Pancreas (tissue), 10 donors: ENCODE measurements at regions not wholly inside any gene's neighbourhood (a gene's known extent, or its start where the extent isn't known, plus 50 kb on each side); places are given as distances from the start of the nearest gene placed in this dataset.

Experiments
- ATAC-seq, 4 donors: fragments of 200-7000 bp; cut with Tn5 transposase; one replicate each; pipeline versions ENCODE4 v1.8.0 to v1.9.1; 2020; ENCODE audit warnings: mild to moderate bottlenecking in 4 of 4, moderate library complexity in 4 of 4
- DNase-seq, 6 donors: peaks; one replicate each; pipeline ENCODE4 v3.0.0-alpha.2; 2020
- FAIRE-seq: peaks from 2 replicates; lab custom pipeline; 2012; peaks lifted over from hg19 to GRCh38; lab: Jason Lieb, UNC
- H3K27ac ChIP-seq, 4 donors: fragments of 200-600 bp; sonication (generic); 1 replicate in 3 of 4; 2 replicates in 1 of 4; pipeline versions ENCODE4 v1.5.0 to v1.8.0; 2020
- H3K27me3 ChIP-seq, 4 donors: fragments of 200-600 bp; one replicate each; pipeline ENCODE4 v1.8.0; 2021
- H3K36me3 ChIP-seq, 3 donors: fragments of 200-600 bp; sonication (generic) in 1 of 3; one replicate each; pipeline versions ENCODE4 v1.5.0 to v1.8.0; 2020 to 2021
- H3K4me1 ChIP-seq, 3 donors: fragments of 200-600 bp; one replicate each; pipeline ENCODE4 v1.8.0; 2021
- H3K4me3 ChIP-seq, 4 donors: fragments of 200-600 bp; sonication (generic) in 2 of 4; one replicate each; pipeline versions ENCODE4 v1.5.0 to v1.8.0; 2020 to 2021
- H3K9me3 ChIP-seq, 4 donors: fragments of 200-600 bp; one replicate each; pipeline ENCODE4 v1.8.0; 2021
- CTCF ChIP-seq, 4 donors: fragments of 200-600 bp; sonication (generic) in 3 of 4; IDR thresholded peaks; one replicate each; pipeline versions ENCODE4 v1.5.0 to v1.8.0; 2021; ENCODE audit warnings: antibody characterized with exemption in 4 of 4
- WGBS, 2 donors: extraction: QIAGEN DNeasy Blood & Tissue Kit; methylation state at CpG; one replicate each; pipeline ENCODE4 v1.1.7; 2013; 5-methylcytosine and 5-hydroxymethylcytosine counted together
- intact Hi-C, 3 donors: fragments of 100-400 bp; cut with DNase I; formaldehyde crosslinking; loops; one replicate each; pipeline versions ENCODE4 v1.11.1 to v1.14.2; 2022
- donor health status: healthy with polysubstance abuse.
- donor health status: DM: no; HTN: no; CAD: no; lungs with moderate emphysema.
- donor health status: DM: no; HTN: no; CAD: no.
- donor health status: control.
- donor health status: control.
- donor health status: Bipolar disorder and iron deficiency.
- donor health status: DM: yes; HTN: yes; CAD: no.
- donor health status: DM: no; HTN: no; CAD: no.
- donor health status: DM: no; HTN: no; CAD: no.
- donor health status: DM: yes; HTN: yes; CAD: no.

GRCh38 chr2:120949027-120949956 is 213.6 kb downstream of the GLI2 start:
- FAIRE-seq (no peak), ATAC-seq (peak; percentile 69 to 91 (median 84)), DNase-seq (peak in 4 of 6 donors; percentile 59 to 78 (median 70))
- peak in 1 of 4 donors; percentile 19 for TF ChIP-seq CTCF (IDR thresholded peaks at IDR 0.05)
- H3K27ac ChIP-seq = no peak overlapping the region
- H3K9me3 ChIP-seq = no peaks in the 10 kb centered on the region
- H3K4me3 ChIP-seq = no peak overlapping the region
- H3K36me3 ChIP-seq = no peaks in the 10 kb centered on the region
- WGBS, 2 donors = 55 to 61% methylated on average over 12 of the region's 12 CpGs
- H3K4me1 ChIP-seq = peaks cover 0 to 3% (median 0%) of the 10 kb centered on the region in 3 donors
- intact Hi-C loops = no loop called here
- H3K27me3 ChIP-seq = no peaks in the 10 kb centered on the region

- TF ChIP-seq CTCF (IDR thresholded peaks at IDR 0.05) = no peak
- Histone ChIP-seq H3K36me3 (no peaks in the 10 kb centered on the region), H3K4me3 (no peak overlapping the region), H3K4me1 (peaks cover 0 to 3% (median 0%) of the 10 kb centered on the region in 3 donors), H3K27me3 (no peaks in the 10 kb centered on the region), H3K9me3 (no peaks in the 10 kb centered on the region), H3K27ac (no peak overlapping the region)
- WGBS, 2 donors = 75 to 82% methylated on average over 7 of the region's 7 CpGs
- ATAC-seq (no peak), FAIRE-seq (no peak), DNase-seq (no peak)
- intact Hi-C loops = no loop called here
Observed at GRCh38 chr2:120949957-120950590, 214.4 kb downstream of the GLI2 start.

GRCh38 chr2:120951693-120952092 is 216.0 kb downstream of the GLI2 start:
- DNase-seq = no peak

GRCh38 chr2:120952318-120952717 is 216.7 kb downstream of the GLI2 start:
- ATAC-seq = no peak

More at GRCh38 chr2:120951693-120952092, 216.0 kb downstream of the GLI2 start:
- Histone ChIP-seq H3K4me3 (no peak overlapping the region), H3K27ac (no peak overlapping the region), H3K4me1 (peaks cover 0 to 3% (median 0%) of the 10 kb centered on the region in 3 donors), H3K36me3 (no peaks in the 10 kb centered on the region), H3K9me3 (no peaks in the 10 kb centered on the region), H3K27me3 (no peaks in the 10 kb centered on the region)
- intact Hi-C loops = no loop called here
- TF ChIP-seq CTCF (IDR thresholded peaks at IDR 0.05) = no peak
- ATAC-seq = no peak
- no peak for FAIRE-seq
- 74 to 75% methylated on average over 6 of the region's 6 CpGs for WGBS, 2 donors

More at GRCh38 chr2:120952318-120952717, 216.7 kb downstream of the GLI2 start:
- H3K36me3 ChIP-seq = no peaks in the 10 kb centered on the region
- H3K4me3 ChIP-seq = no peak overlapping the region
- intact Hi-C loops = no loop called here
- H3K27ac ChIP-seq = no peak overlapping the region
- WGBS, 2 donors = 91 to 92% methylated on average over 9 of the region's 9 CpGs
- DNase-seq = no peak
- H3K4me1 ChIP-seq = peaks cover 0 to 3% (median 0%) of the 10 kb centered on the region in 3 donors
- H3K9me3 ChIP-seq = no peaks in the 10 kb centered on the region
- no peak for FAIRE-seq
- H3K27me3 ChIP-seq = no peaks in the 10 kb centered on the region
- no peak for TF ChIP-seq CTCF (IDR thresholded peaks at IDR 0.05)
